Fibroblast of skin of scalp (primary cell): ENCODE measurements at regions not wholly inside any gene's neighbourhood (a gene's known extent, or its start where the extent isn't known, plus 50 kb on each side); places are given as distances from the start of the nearest gene placed in this dataset.

Experiments used
- DNase-seq: peaks from one replicate; pipeline ENCODE4 v3.0.0-alpha.2; 2013

DNA sequence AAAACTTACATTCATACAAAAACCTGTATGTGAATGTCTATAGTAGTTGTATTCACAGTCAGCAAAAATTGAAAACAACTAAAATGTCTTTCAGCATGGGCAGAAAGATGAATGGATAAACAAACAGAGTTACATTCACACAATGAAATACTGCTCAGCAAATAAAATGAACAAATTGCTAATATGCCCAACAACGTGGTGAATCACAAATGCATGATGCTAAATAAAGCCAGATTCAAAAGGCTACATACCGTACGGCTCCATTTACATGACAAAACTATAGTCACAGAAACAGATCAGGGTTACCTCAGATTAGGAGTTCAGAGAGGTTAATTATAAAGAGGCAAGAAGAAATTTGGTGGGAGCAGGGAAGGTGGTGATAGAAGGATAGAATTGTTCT, 100.7 kb upstream of the KCTD3 start:
- no peak for DNase-seq

DNA sequence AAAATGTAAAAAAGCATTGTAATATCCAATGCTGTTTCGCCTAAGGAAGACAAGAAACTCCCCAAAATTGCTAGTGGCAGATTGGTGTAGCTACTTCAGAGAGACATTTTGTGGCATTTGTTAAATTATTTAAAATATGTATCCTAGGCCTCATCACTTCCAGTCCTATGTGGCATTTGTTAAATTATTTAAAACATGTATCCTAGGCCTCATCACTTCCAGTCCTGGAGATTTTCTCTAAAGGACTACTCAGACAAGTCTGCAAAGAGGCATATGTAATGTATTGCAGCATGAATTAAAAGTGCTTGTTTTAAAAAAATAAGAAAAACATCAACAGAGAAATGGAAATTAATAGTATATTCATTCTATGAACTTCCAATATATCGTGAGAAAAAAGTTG, 95.6 kb upstream of the KCTD3 start:
- peak; percentile 55 for DNase-seq

GRCh38 chr1:215472723-215473122, 94.4 kb upstream of the KCTD3 start:
- no peak for DNase-seq

GRCh38 chr1:215473943-215474342, 93.2 kb upstream of the KCTD3 start:
- peak; percentile 40 for DNase-seq

DNA sequence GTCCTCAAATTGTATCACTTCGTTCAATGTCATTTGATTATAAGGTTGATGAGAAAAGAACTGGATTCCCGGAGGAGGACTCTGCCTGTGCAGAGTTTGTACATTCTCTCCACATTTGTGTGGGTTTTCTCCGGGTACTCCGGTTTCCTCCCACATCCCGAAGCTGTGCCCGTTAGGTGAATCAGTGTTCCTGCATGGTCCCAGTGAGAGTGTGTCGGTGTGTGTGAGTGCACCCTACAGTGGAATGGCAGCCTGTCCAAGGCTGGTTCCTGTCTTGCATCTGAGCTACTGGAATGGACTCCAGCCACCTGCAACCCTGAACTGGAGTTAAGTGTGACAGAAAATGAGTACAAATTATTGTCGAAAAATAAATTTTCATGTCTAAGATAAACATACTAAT, 92.2 kb upstream of the KCTD3 start:
- DNase-seq, result no peak

DNA sequence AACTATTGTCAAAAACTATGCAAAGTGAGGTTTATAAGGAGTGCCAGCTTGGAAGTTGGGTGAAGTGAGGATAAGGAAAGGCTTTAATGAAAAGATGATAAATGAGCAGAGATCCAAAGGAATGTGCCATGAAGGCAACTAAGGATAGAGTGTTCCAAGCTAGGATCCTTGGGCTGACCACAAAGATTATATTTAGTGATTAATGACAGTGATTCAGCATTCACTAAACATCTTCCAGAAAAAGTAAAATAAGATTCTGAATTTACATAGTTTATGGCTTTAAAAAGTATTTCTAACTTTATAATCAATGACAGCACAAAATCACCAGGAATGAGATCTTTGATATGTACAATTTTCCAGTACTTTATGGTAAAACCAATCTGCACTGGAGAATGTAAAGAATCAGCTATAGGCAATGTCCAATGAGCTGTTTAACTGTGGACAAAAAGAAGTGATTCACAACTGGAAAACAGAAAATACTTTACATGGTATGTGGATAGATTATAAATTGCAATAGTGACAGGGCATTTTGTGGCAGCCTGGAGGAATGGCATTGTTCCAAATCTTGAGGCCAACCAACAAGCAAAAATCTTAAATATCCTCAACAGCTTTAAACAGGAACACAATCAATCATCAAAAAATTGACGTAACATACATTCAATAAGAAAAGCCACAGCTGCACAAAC, 91.2 kb upstream of the KCTD3 start:
- peak; percentile 97 for DNase-seq

DNA sequence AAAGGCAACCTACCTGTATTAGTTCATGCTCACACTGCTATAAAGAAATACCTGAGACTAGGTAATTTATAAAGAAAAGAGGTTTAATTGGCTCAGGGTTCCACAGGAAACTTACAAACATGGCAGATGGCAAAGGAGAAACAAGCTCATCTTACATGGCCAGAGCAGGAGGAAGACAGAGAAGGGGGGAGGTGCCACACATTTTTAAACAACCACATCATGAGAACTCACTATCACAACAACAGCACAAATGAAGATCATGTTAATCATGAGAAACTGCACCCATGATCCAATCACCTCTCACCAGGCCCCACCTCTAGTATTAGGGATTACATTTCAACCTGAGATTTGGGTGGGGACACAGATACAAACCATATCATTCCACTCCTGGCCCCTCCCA, 90.6 kb upstream of the KCTD3 start:
- peak; percentile 83 for DNase-seq

- no peak for DNase-seq
Observed at GRCh38 chr1:215477632-215478031, 89.5 kb upstream of the KCTD3 start.

DNA sequence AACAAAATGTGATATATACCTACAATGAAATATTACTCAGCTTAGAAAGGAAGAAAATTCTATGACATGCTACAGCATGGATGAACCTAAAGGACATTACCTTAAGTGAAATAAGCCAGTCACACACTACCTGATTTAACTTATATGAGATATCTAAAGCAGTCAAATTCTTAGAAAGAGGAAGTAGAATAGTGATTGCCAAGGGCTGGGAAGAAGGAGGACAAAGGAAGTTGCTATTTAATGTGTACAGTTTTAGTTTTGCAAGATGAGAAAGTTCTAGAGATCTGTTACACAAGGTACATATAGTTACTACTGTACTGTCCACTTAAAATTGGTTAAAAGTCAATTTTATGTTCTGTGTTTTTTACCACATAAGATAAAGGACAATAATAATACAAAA, 87.5 kb upstream of the KCTD3 start:
- DNase-seq, result no peak

GRCh38 chr1:215482079-215482478, 85.0 kb upstream of the KCTD3 start:
- DNase-seq, result no peak

GRCh38 chr1:215484171-215484939, 82.7 kb upstream of the KCTD3 start:
- peak; percentile 47 for DNase-seq

GRCh38 chr1:215487466-215487865, 79.6 kb upstream of the KCTD3 start:
- no peak for DNase-seq

DNA sequence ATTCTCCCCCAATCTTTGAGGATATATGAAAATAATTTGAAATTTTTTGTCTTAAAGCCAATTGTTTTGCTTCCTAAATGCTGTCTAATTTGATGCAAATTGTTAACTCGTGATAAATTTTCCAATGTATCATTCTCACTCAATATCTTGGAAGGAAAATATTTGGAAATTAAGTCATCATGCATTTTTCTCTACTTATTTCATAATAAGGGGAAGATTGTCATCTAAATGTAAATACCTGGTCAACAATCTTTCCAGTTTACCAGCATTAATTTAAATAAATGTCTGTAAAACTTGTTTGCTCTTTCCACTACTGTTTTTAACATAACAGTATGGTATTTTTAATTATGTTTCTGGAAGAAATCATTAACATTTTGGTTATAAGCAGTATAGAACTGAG, 78.3 kb upstream of the KCTD3 start:
- peak; percentile 12 for DNase-seq

DNA sequence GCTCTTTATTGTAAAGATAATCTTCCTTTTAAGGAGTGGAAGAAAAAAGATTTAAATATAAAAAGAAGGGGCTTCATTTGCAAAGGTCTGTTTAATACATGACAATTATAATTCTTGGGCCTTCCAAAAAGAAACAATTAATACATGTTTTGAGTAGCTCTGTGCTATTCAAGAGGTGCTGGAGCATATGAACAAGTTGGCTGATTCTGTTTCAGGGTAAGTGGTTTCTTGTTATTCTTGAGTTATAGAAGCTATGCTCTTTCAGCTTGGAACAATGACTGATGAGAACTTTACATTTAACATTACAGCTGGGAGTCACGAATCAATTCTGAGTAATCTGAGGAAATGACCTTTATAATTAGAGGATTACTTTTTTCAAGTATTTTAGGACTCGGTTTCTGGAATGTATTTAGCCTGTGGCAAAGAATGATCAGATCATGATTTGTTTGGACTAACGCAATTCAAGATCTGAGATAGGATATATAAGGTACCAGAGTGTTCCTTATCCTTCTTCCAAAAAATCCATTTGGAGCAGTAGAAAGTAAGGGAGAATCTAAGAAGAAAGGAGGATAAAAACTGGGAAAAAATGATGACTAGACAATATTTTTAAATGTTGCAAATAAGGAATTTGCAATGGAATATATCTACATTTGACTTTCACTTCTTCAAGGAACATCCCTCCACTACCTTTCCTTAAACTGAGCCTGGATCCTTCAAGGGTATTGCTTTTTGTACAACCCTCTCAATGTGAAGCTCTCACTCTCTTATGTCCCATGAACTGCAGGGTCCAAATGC, 77.1 kb upstream of the KCTD3 start:
- peak; percentile 26 for DNase-seq

DNA sequence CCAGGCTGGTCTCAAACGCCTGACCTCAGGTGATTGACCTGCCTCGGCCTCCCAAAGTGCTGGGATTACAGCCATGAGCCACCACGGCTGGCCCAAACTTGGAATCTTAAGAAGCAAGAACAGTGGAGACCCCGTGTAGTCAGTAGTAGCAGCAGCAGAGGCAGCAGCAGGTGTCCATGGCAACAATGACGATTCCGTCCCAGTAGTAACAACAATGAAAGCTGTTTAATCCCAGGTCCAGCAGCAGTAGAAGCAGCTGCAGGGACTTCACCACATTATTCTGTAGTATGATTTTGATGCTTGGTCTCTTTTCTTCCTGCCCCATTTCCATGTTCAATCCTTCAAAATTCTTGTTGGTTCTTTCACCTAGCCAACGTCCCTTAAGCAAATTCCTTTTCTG, 69.6 kb upstream of the KCTD3 start:
- DNase-seq, result no peak

DNA sequence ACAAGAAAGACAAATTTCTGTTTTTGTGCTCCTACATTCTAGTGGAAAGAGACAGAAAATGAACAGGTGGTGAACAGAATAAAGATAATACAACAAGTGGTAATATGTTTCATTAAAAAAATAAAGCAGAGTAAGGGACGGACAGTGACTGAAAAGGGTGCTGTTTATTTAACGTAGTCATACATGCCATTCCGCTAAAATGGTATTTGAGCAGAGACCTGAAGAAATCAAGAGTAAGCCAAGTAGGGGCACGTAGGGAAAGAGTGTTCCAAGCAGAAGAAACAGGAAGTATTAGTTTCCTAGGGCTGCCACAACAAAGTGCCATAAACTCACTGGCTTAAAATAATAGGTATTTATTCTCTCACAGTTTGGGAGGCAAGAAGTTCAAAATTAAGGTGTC, 65.6 kb upstream of the KCTD3 start:
- DNase-seq, result no peak

- DNase-seq, result no peak
Observed at GRCh38 chr1:215502081-215502480, 65.0 kb upstream of the KCTD3 start.

DNA sequence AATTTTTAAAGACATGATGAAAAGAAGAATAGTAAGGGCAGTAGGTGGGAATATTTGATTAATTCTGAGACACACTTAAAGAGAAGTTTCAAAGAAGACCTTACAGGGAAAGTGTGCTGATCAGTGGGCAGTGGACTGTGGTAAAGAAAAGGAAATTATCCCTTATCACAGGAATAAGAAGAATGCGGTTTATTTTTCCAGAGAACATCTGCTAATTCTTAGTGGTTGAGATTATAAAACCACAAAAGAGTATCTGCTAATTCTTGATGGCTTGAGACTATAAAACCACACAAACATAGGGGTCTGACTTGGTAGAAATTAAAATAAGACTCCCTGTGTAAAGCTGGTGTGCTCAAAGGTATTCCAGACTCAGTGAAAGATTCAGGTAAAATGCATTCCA, 60.0 kb upstream of the KCTD3 start:
- DNase-seq, result peak; percentile 38

DNA sequence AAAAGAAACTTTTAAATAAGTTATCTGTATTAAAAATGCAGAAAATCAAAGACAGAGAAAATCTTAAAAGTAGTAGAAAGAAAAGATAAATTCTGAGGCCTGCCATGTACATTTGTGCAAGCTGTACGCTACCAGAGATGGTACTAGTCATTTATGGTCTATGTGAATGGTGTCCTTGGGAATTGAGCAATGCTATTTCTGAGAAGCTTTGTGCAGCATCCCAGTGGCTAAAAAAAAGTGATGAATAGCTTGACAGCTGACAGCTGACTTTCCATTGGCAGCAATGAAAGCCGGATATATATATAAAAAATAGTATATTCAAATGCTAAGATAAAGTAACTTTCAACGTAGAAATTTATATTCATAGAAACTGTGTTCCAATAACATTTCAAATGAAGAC, 58.8 kb upstream of the KCTD3 start:
- no peak for DNase-seq
